Activated naive CD8-positive, alpha-beta T cell treated with anti-CD3 and anti-CD28 coated beads, Interleukin-2, amount 10 ng/mL, durations not matched to agents 7 days and 5 days (primary cell): ENCODE measurements at regions not wholly inside any gene's neighbourhood (a gene's known extent, or its start where the extent isn't known, plus 50 kb on each side); places are given as distances from the start of the nearest gene placed in this dataset.

Experiments
- ATAC-seq: fragments of 150-1000 bp; cut with Tn5 transposase; one replicate; pipeline ENCODE4 v1.10.0; 2021; ENCODE audit warnings: low read depth, moderate library complexity
- POLR2A ChIA-PET: fragments of 350-600 bp; sonication (Branson Sonifier 250); formaldehyde crosslinking; loops from one replicate; lab custom pipeline; 2021; ENCODE audit warnings: antibody characterized with exemption; lab: Charles Lee
- DNase-seq: peaks from one replicate; pipeline ENCODE4 v3.0.0; 2021
- H3K27ac Mint-ChIP-seq: one replicate; pipeline ENCODE4 v1.8.0; 2022; ENCODE audit warnings: mild to moderate bottlenecking, mixed read lengths
- H3K27me3 Mint-ChIP-seq: one replicate; pipeline ENCODE4 v1.8.0; 2022; ENCODE audit warnings: mild to moderate bottlenecking, moderate library complexity, mixed read lengths
- H3K36me3 Mint-ChIP-seq: one replicate; pipeline ENCODE4 v1.8.0; 2021; ENCODE audit warnings: mild to moderate bottlenecking, mixed read lengths
- H3K4me1 Mint-ChIP-seq: one replicate; pipeline ENCODE4 v1.8.0; 2021; ENCODE audit warnings: mixed read lengths
- H3K4me3 Mint-ChIP-seq: one replicate; pipeline ENCODE4 v1.8.0; 2022; ENCODE audit warnings: mild to moderate bottlenecking, moderate library complexity, mixed read lengths
- H3K9me3 Mint-ChIP-seq: one replicate; pipeline ENCODE4 v1.8.0; 2021; ENCODE audit warnings: mixed read lengths

GRCh38 chr2:40874380-40874779 lies 422.5 kb upstream of the SLC8A1 start:
- Mint-ChIP-seq H3K27me3 (no peaks in the 10 kb centered on the region), H3K4me1 (no peaks in the 10 kb centered on the region)
- no peak for ATAC-seq

GRCh38 chr2:40877734-40878288 lies 425.9 kb upstream of the SLC8A1 start:
- Mint-ChIP-seq H3K27me3 (no peaks in the 10 kb centered on the region), H3K27ac (no peak overlapping the region), H3K36me3 (no peaks in the 10 kb centered on the region), H3K4me3 (no peak overlapping the region), H3K9me3 (no peaks in the 10 kb centered on the region), H3K4me1 (no peaks in the 10 kb centered on the region)
- no peak for DNase-seq
- ATAC-seq, result no peak
- POLR2A ChIA-PET, result no interaction called here

More at GRCh38 chr2:40874380-40874779, 422.5 kb upstream of the SLC8A1 start:
- no peak overlapping the region for H3K4me3 Mint-ChIP-seq
- POLR2A ChIA-PET, result no interaction called here
- H3K27ac Mint-ChIP-seq, result no peak overlapping the region
- no peak for DNase-seq
- H3K36me3 Mint-ChIP-seq, result no peaks in the 10 kb centered on the region
- no peaks in the 10 kb centered on the region for H3K9me3 Mint-ChIP-seq

- H3K27ac Mint-ChIP-seq, result no peak overlapping the region
- POLR2A ChIA-PET, result no interaction called here
- no peak overlapping the region for H3K4me3 Mint-ChIP-seq
- no peak for DNase-seq
- no peaks in the 10 kb centered on the region for H3K36me3 Mint-ChIP-seq
- H3K9me3 Mint-ChIP-seq, result no peaks in the 10 kb centered on the region
- no peak for ATAC-seq
- no peaks in the 10 kb centered on the region for H3K27me3 Mint-ChIP-seq
- H3K4me1 Mint-ChIP-seq, result no peaks in the 10 kb centered on the region
These were observed 427.4 kb upstream of the SLC8A1 start for GRCh38 chr2:40879305-40879704.

GRCh38 chr2:40886100-40886499 lies 434.2 kb upstream of the SLC8A1 start:
- H3K4me1 Mint-ChIP-seq, result no peaks in the 10 kb centered on the region
- POLR2A ChIA-PET, result no interaction called here
- no peak for ATAC-seq
- no peak for DNase-seq
- no peak overlapping the region for H3K27ac Mint-ChIP-seq
- H3K4me3 Mint-ChIP-seq, result no peak overlapping the region
- H3K36me3 Mint-ChIP-seq, result no peaks in the 10 kb centered on the region
- peaks cover 2% of the 10 kb centered on the region for H3K9me3 Mint-ChIP-seq
- no peaks in the 10 kb centered on the region for H3K27me3 Mint-ChIP-seq

GRCh38 chr2:40886655-40887054 lies 434.8 kb upstream of the SLC8A1 start:
- POLR2A ChIA-PET, result no interaction called here
- no peak for DNase-seq

GRCh38 chr2:40896358-40896757 lies 444.5 kb upstream of the SLC8A1 start:
- H3K4me3 Mint-ChIP-seq, result no peak overlapping the region
- no peak overlapping the region for H3K27ac Mint-ChIP-seq
- no peaks in the 10 kb centered on the region for H3K4me1 Mint-ChIP-seq
- no peaks in the 10 kb centered on the region for H3K9me3 Mint-ChIP-seq
- H3K36me3 Mint-ChIP-seq, result no peaks in the 10 kb centered on the region
- DNase-seq (no peak), ATAC-seq (no peak)
- no peaks in the 10 kb centered on the region for H3K27me3 Mint-ChIP-seq
- POLR2A ChIA-PET, result no interaction called here

More at GRCh38 chr2:40886655-40887054, 434.8 kb upstream of the SLC8A1 start:
- Mint-ChIP-seq H3K4me1 (no peaks in the 10 kb centered on the region), H3K27me3 (no peaks in the 10 kb centered on the region), H3K4me3 (no peak overlapping the region), H3K36me3 (no peaks in the 10 kb centered on the region), H3K9me3 (peaks cover 2% of the 10 kb centered on the region), H3K27ac (no peak overlapping the region)
- ATAC-seq, result no peak

GRCh38 chr2:40914666-40915065 lies 462.8 kb upstream of the SLC8A1 start:
- Mint-ChIP-seq H3K4me3 (no peak overlapping the region), H3K27ac (no peak overlapping the region), H3K36me3 (no peaks in the 10 kb centered on the region), H3K9me3 (no peaks in the 10 kb centered on the region), H3K4me1 (no peaks in the 10 kb centered on the region), H3K27me3 (no peaks in the 10 kb centered on the region)
- DNase-seq (no peak), ATAC-seq (no peak)
- POLR2A ChIA-PET, result no interaction called here

- no peaks in the 10 kb centered on the region for H3K4me1 Mint-ChIP-seq
- ATAC-seq, result no peak
- POLR2A ChIA-PET, result no interaction called here
- H3K9me3 Mint-ChIP-seq, result no peaks in the 10 kb centered on the region
- no peak overlapping the region for H3K4me3 Mint-ChIP-seq
- H3K27me3 Mint-ChIP-seq, result no peaks in the 10 kb centered on the region
- DNase-seq, result no peak
- no peak overlapping the region for H3K27ac Mint-ChIP-seq
- H3K36me3 Mint-ChIP-seq, result no peaks in the 10 kb centered on the region
These were observed 463.8 kb upstream of the SLC8A1 start for GRCh38 chr2:40915651-40916050.

- DNase-seq (no peak), ATAC-seq (no peak)
- Mint-ChIP-seq H3K36me3 (no peaks in the 10 kb centered on the region), H3K27me3 (no peaks in the 10 kb centered on the region), H3K27ac (no peak overlapping the region), H3K9me3 (peaks cover 1% of the 10 kb centered on the region), H3K4me3 (no peak overlapping the region), H3K4me1 (no peaks in the 10 kb centered on the region)
- POLR2A ChIA-PET, result no interaction called here
These were observed 483.5 kb upstream of the SLC8A1 start for GRCh38 chr2:40935349-40935748.

- Mint-ChIP-seq H3K27me3 (no peaks in the 10 kb centered on the region), H3K36me3 (no peaks in the 10 kb centered on the region), H3K4me1 (no peaks in the 10 kb centered on the region), H3K9me3 (peaks cover 3% of the 10 kb centered on the region), H3K27ac (no peak overlapping the region), H3K4me3 (no peak overlapping the region)
- ATAC-seq (no peak), DNase-seq (no peak)
- POLR2A ChIA-PET, result no interaction called here
These were observed 485.4 kb upstream of the SLC8A1 start for GRCh38 chr2:40937284-40937683.

GRCh38 chr2:40953341-40953740 lies 501.5 kb upstream of the SLC8A1 start:
- no peak overlapping the region for H3K27ac Mint-ChIP-seq
- no peak overlapping the region for H3K4me3 Mint-ChIP-seq
- no peak for DNase-seq
- no peaks in the 10 kb centered on the region for H3K9me3 Mint-ChIP-seq
- no peaks in the 10 kb centered on the region for H3K36me3 Mint-ChIP-seq
- ATAC-seq, result no peak
- no peaks in the 10 kb centered on the region for H3K4me1 Mint-ChIP-seq
- POLR2A ChIA-PET, result no interaction called here
- no peaks in the 10 kb centered on the region for H3K27me3 Mint-ChIP-seq

GRCh38 chr2:40955042-40955441 lies 503.2 kb upstream of the SLC8A1 start:
- Mint-ChIP-seq H3K9me3 (no peaks in the 10 kb centered on the region), H3K36me3 (no peaks in the 10 kb centered on the region), H3K4me1 (no peaks in the 10 kb centered on the region), H3K27me3 (no peaks in the 10 kb centered on the region), H3K27ac (no peak overlapping the region), H3K4me3 (no peak overlapping the region)
- DNase-seq, result no peak
- ATAC-seq, result no peak
- POLR2A ChIA-PET, result no interaction called here

- ATAC-seq, result no peak
- Mint-ChIP-seq H3K4me3 (no peak overlapping the region), H3K27me3 (no peaks in the 10 kb centered on the region), H3K9me3 (no peaks in the 10 kb centered on the region), H3K36me3 (no peaks in the 10 kb centered on the region), H3K27ac (no peak overlapping the region), H3K4me1 (no peaks in the 10 kb centered on the region)
- POLR2A ChIA-PET, result no interaction called here
- no peak for DNase-seq
These were observed 503.7 kb upstream of the SLC8A1 start for GRCh38 chr2:40955635-40956034.

- DNase-seq (no peak), ATAC-seq (no peak)
- H3K27me3 Mint-ChIP-seq, result no peaks in the 10 kb centered on the region
- no peaks in the 10 kb centered on the region for H3K4me1 Mint-ChIP-seq
- no peak overlapping the region for H3K4me3 Mint-ChIP-seq
- no peak overlapping the region for H3K27ac Mint-ChIP-seq
- H3K9me3 Mint-ChIP-seq, result no peaks in the 10 kb centered on the region
- POLR2A ChIA-PET, result no interaction called here
- H3K36me3 Mint-ChIP-seq, result no peaks in the 10 kb centered on the region
These were observed 505.6 kb upstream of the SLC8A1 start for GRCh38 chr2:40957508-40957907.

GRCh38 chr2:40962026-40962425 lies 510.1 kb upstream of the SLC8A1 start:
- no peaks in the 10 kb centered on the region for H3K27me3 Mint-ChIP-seq
- no peak overlapping the region for H3K4me3 Mint-ChIP-seq
- H3K36me3 Mint-ChIP-seq, result no peaks in the 10 kb centered on the region
- no peak overlapping the region for H3K27ac Mint-ChIP-seq
- ATAC-seq (no peak), DNase-seq (no peak)
- POLR2A ChIA-PET, result no interaction called here
- no peaks in the 10 kb centered on the region for H3K4me1 Mint-ChIP-seq
- H3K9me3 Mint-ChIP-seq, result peaks cover 10% of the 10 kb centered on the region
